Endothelial cell of umbilical vein (primary cell): ENCODE measurements at regions not wholly inside any gene's neighbourhood (a gene's known extent, or its start where the extent isn't known, plus 50 kb on each side); places are given as distances from the start of the nearest gene placed in this dataset.

ENCODE experiments used
- BruUV-seq: library from RNA; stranded (reverse); fragments of 400-500 nt; replicated peaks from 2 replicates; lab custom pipeline; 2021; lab: Mats Ljungman, UMichigan
- CTCF ChIA-PET: fragments of 300-600, 350-600 bp; sonication (Branson Sonifier 250); formaldehyde crosslinking; loops from one replicate; lab custom pipeline; 2021; ENCODE audit warnings: antibody characterized with exemption, inconsistent platforms; lab: Charles Lee
- POLR2A ChIA-PET: fragments of 300-600, 350-600 bp; sonication (Branson Sonifier 250); formaldehyde crosslinking; loops from one replicate; lab custom pipeline; 2021; ENCODE audit warnings: antibody characterized with exemption, inconsistent platforms; lab: Charles Lee
- DNase-seq: peaks from one replicate; pipeline ENCODE4 v3.0.0-alpha.2; 2011; ENCODE audit warnings: low read depth, low spot score
- FAIRE-seq: peaks from 2 replicates; lab custom pipeline; 2011; peaks lifted over from hg19 to GRCh38; lab: Jason Lieb, UNC
- H2AFZ ChIP-seq: 2 replicates; pipeline ENCODE4 v1.6.0; 2012; ENCODE audit warnings: low read depth, low read length, control low read depth, inconsistent platforms
- H3K27ac ChIP-seq: 2 replicates; pipeline ENCODE4 v1.5.1; 2011; ENCODE audit warnings: low read depth, mild to moderate bottlenecking, control low read depth, low read length, moderate library complexity; ENCODE audit not compliant: insufficient read depth
- H3K27me3 ChIP-seq, 2 experiments: 2 replicates each; pipeline versions ENCODE4 v1.6.0 to v1.6.1; 2011; ENCODE audit warnings: low read length in 2 of 2, mixed read lengths in 1 of 2; ENCODE audit not compliant: control insufficient read depth in 2 of 2, insufficient read depth in 2 of 2
- H3K36me3 ChIP-seq, 2 experiments: 2 replicates in 1 of 2; 3 replicates in 1 of 2; pipeline ENCODE4 v1.5.1; 2011; ENCODE audit warnings: low read length in 2 of 2, mild to moderate bottlenecking in 1 of 2, moderate library complexity in 1 of 2; ENCODE audit not compliant: control insufficient read depth in 2 of 2, insufficient read depth in 2 of 2; ENCODE audit errors: extremely low read depth in 1 of 2
- H3K4me1 ChIP-seq: 3 replicates; pipeline ENCODE4 v1.5.1; 2011; ENCODE audit warnings: mild to moderate bottlenecking, low read length; ENCODE audit not compliant: control insufficient read depth, insufficient read depth; ENCODE audit errors: extremely low read depth
- H3K4me2 ChIP-seq: 2 replicates; pipeline ENCODE4 v1.6.1; 2011; ENCODE audit warnings: low read length, control low read depth, mixed read lengths; ENCODE audit not compliant: insufficient read depth
- H3K4me3 ChIP-seq, 3 experiments: fragments of 200-600 bp in 1 of 3; sonication (generic), shearing (Covaris generic) in 1 of 3; replicated peaks in 1 of 3; 2 replicates each; pipeline ENCODE4 v1.5.1; 2011 to 2016; ENCODE audit warnings: control low read depth in 3 of 3, low read length in 3 of 3, mild to moderate bottlenecking in 2 of 3, inconsistent platforms in 1 of 3, low read depth in 1 of 3, moderate library complexity in 1 of 3; ENCODE audit not compliant: insufficient read depth in 1 of 3
- H3K79me2 ChIP-seq: 2 replicates; pipeline ENCODE4 v1.6.0; 2012; ENCODE audit warnings: low read length, inconsistent platforms; ENCODE audit not compliant: control insufficient read depth, insufficient read depth
- H3K9ac ChIP-seq: replicated peaks from 2 replicates; pipeline ENCODE3; 2011; ENCODE audit warnings: low read length, control low read depth; ENCODE audit not compliant: insufficient read depth; ENCODE audit errors: extremely low read depth
- H3K9me1 ChIP-seq: replicated peaks from 3 replicates; pipeline ENCODE4 v1.6.0; 2011; ENCODE audit warnings: mild to moderate bottlenecking, low read length; ENCODE audit not compliant: control insufficient read depth, insufficient read depth; ENCODE audit errors: extremely low read depth
- H3K9me3 ChIP-seq: replicated peaks from 2 replicates; pipeline ENCODE4 v1.5.1; 2012; ENCODE audit warnings: low read length, inconsistent platforms; ENCODE audit not compliant: control insufficient read depth, insufficient read depth
- H4K20me1 ChIP-seq: replicated peaks from 2 replicates; pipeline ENCODE3; 2011; ENCODE audit warnings: mild to moderate bottlenecking, low read length; ENCODE audit not compliant: control insufficient read depth, insufficient read depth; ENCODE audit errors: extremely low read depth
- CTCF ChIP-seq, 2 donors: IDR thresholded peaks; 1 replicate in 1 of 2; 2 replicates in 1 of 2; pipeline ENCODE4 v1.5.1; 2011; ENCODE audit warnings: low read length in 2 of 2, mild to moderate bottlenecking in 2 of 2, moderate library complexity in 2 of 2, control low read depth in 1 of 2, inconsistent platforms in 1 of 2, low read depth in 1 of 2; ENCODE audit not compliant: insufficient read depth in 1 of 2; ENCODE audit errors: extremely low read depth in 1 of 2
- EZH2 ChIP-seq: IDR thresholded peaks from 2 replicates; pipeline ENCODE4 v1.6.1; 2012; ENCODE audit warnings: borderline replicate concordance, low read depth, mild to moderate bottlenecking, moderate library complexity, low read length, inconsistent platforms; ENCODE audit not compliant: severe bottlenecking
- FOS ChIP-seq: IDR thresholded peaks from 2 replicates; pipeline ENCODE4 v1.6.1; 2011; ENCODE audit warnings: mild to moderate bottlenecking, low read length, moderate library complexity, borderline replicate concordance; ENCODE audit not compliant: insufficient read depth
- GATA2 ChIP-seq: IDR thresholded peaks from 2 replicates; pipeline ENCODE4 v1.7.0; 2011; ENCODE audit warnings: low read depth, mild to moderate bottlenecking, moderate library complexity, mixed read lengths, low read length; ENCODE audit not compliant: insufficient read length, insufficient read depth
- JUN ChIP-seq: IDR thresholded peaks from 2 replicates; pipeline ENCODE4 v1.6.1; 2011; ENCODE audit warnings: borderline replicate concordance, low read depth; ENCODE audit not compliant: insufficient read length, insufficient read depth
- MAX ChIP-seq: IDR thresholded peaks from 2 replicates; pipeline ENCODE4 v1.6.1; 2011; ENCODE audit not compliant: insufficient read depth, insufficient read length
- MYC ChIP-seq: IDR thresholded peaks from one replicate; pipeline ENCODE4 v1.6.1; 2011; ENCODE audit warnings: mild to moderate bottlenecking, low read depth, low read length
- POLR2A ChIP-seq: IDR thresholded peaks from 2 replicates; pipeline ENCODE4 v1.6.1; 2012; ENCODE audit warnings: low read depth, mild to moderate bottlenecking, control low read depth, low read length
- POLR2AphosphoS5 ChIP-seq: IDR thresholded peaks from 2 replicates; pipeline ENCODE4 v1.6.1; 2012; ENCODE audit warnings: low read depth, mild to moderate bottlenecking, control low read depth, low read length, moderate library complexity; ENCODE audit not compliant: insufficient read depth
- dilution Hi-C: fragments of 300-500 bp; cut with MboI; formaldehyde crosslinking; loops from one replicate; pipeline ENCODE4 v1.15.0; 2019; ENCODE audit warnings: low sequenced_read_pairs; ENCODE audit not compliant: extremely low pct_ligation_motif_present
- intact Hi-C: fragments of 100-400 bp; cut with micrococcal nuclease; formaldehyde crosslinking; loops from one replicate; pipeline ENCODE4 v1.10.0; 2022

- ChIA-PET POLR2A (no interaction called here), CTCF (no interaction called here)
- DNase-seq (no peak), FAIRE-seq (no peak)
- H4K20me1 ChIP-seq = no peaks in the 10 kb centered on the region
- BruUV-seq = no TSS peak
- H3K27ac ChIP-seq = no peak overlapping the region
- H3K9me1 ChIP-seq = no peaks in the 10 kb centered on the region
- H3K27me3 ChIP-seq = peaks cover 2 to 7% of the 10 kb centered on the region in 2 experiments
- H3K9ac ChIP-seq = no peak overlapping the region
- TF ChIP-seq FOS = no peak
- no peak for TF ChIP-seq POLR2A
- TF ChIP-seq POLR2AphosphoS5 = no peak
- TF ChIP-seq EZH2 = no peak
- TF ChIP-seq MAX = no peak
- TF ChIP-seq CTCF (IDR thresholded peaks at IDR 0.05; ENCODE audit: extremely low read depth in 1 of 2, insufficient read depth in 1 of 2, low read depth in 1 of 2, low read length in 2 of 2) = no peak
- TF ChIP-seq GATA2 = no peak
- no peak for TF ChIP-seq JUN
- no peak for TF ChIP-seq MYC
- H3K79me2 ChIP-seq = no peaks in the 10 kb centered on the region
- H3K4me1 ChIP-seq = no peaks in the 10 kb centered on the region
- no peaks in the 10 kb centered on the region for H3K9me3 ChIP-seq
- dilution Hi-C loops (no loop called here), intact Hi-C loops (no loop called here)
- no peaks in the 10 kb centered on the region for H3K36me3 ChIP-seq
- H3K4me3 ChIP-seq = no peak overlapping the region
- H2AFZ ChIP-seq = no peak overlapping the region
- no peak overlapping the region for H3K4me2 ChIP-seq
Observed at GRCh38 chr6:142543606-142544005, 241.8 kb downstream of the ADGRG6 start.
